Stromal cell of bone marrow (primary cell): ENCODE measurements at regions not wholly inside any gene's neighbourhood (a gene's known extent, or its start where the extent isn't known, plus 50 kb on each side); places are given as distances from the start of the nearest gene placed in this dataset.
"Not testable (repeated sequence)": the region's sequence is repeated elsewhere in the genome, so short reads cannot be mapped to it uniquely, and the experiment has no call there.

ENCODE experiments used
- DNase-seq: peaks from one replicate; pipeline ENCODE4 v3.0.0-alpha.2; 2012; ENCODE audit warnings: low read depth

- DNase-seq, result peak; percentile 9
Observed at GRCh38 chr4:22573198-22573597, 57.3 kb upstream of the ADGRA3 start.

GRCh38 chr4:22573641-22574040 is 57.8 kb upstream of the ADGRA3 start:
- no peak for DNase-seq

- DNase-seq, result no peak
Observed at GRCh38 chr4:22574424-22574823, 58.6 kb upstream of the ADGRA3 start.

- DNase-seq, result no peak
Observed at GRCh38 chr4:22574880-22575279, 59.0 kb upstream of the ADGRA3 start.

- DNase-seq, result no peak
Observed at GRCh38 chr4:22587253-22587652, 71.4 kb upstream of the ADGRA3 start.

- no peak for DNase-seq
Observed at GRCh38 chr4:22593933-22594332, 78.1 kb upstream of the ADGRA3 start.

- DNase-seq, result no peak
Observed at GRCh38 chr4:22595684-22596083, 79.8 kb upstream of the ADGRA3 start.

- DNase-seq, result no peak
Observed at GRCh38 chr4:22596409-22596808, 80.5 kb upstream of the ADGRA3 start.

GRCh38 chr4:22597471-22597870 is 81.6 kb upstream of the ADGRA3 start:
- DNase-seq, result no peak

GRCh38 chr4:22598113-22599047 is 82.5 kb upstream of the ADGRA3 start:
- not testable (repeated sequence) for DNase-seq

GRCh38 chr4:22599228-22599928 is 83.5 kb upstream of the ADGRA3 start:
- DNase-seq, result not testable (repeated sequence)

- not testable (repeated sequence) for DNase-seq
Observed at GRCh38 chr4:22599929-22600432, 84.1 kb upstream of the ADGRA3 start.

- not testable (repeated sequence) for DNase-seq
Observed at GRCh38 chr4:22601638-22602037, 85.8 kb upstream of the ADGRA3 start.

- peak; percentile 4 for DNase-seq
Observed at GRCh38 chr4:22607382-22607781, 85.4 kb upstream of the GBA3 start.

GRCh38 chr4:22609951-22610525 is 82.7 kb upstream of the GBA3 start:
- not testable (repeated sequence) for DNase-seq

GRCh38 chr4:22614114-22614513 is 78.6 kb upstream of the GBA3 start:
- DNase-seq, result no peak

GRCh38 chr4:22616516-22616915 is 76.2 kb upstream of the GBA3 start:
- DNase-seq, result no peak

GRCh38 chr4:22620144-22620543 is 72.6 kb upstream of the GBA3 start:
- DNase-seq, result not testable (repeated sequence)

GRCh38 chr4:22621970-22622369 is 70.8 kb upstream of the GBA3 start:
- DNase-seq, result not testable (repeated sequence)

- not testable (repeated sequence) for DNase-seq
Observed at GRCh38 chr4:22624002-22624401, 68.7 kb upstream of the GBA3 start.

GRCh38 chr4:22625311-22625710 is 67.4 kb upstream of the GBA3 start:
- no peak for DNase-seq

- DNase-seq, result not testable (repeated sequence)
Observed at GRCh38 chr4:22627851-22628250, 64.9 kb upstream of the GBA3 start.
